SK-N-SH (cell line): ENCODE measurements at regions not wholly inside any gene's neighbourhood (a gene's known extent, or its start where the extent isn't known, plus 50 kb on each side); places are given as distances from the start of the nearest gene placed in this dataset.

Experiments used
- CTCF ChIA-PET: fragments of 300-600, 350-600 bp; formaldehyde crosslinking; extraction: SDS; loops from one replicate; lab custom pipeline; 2021; lab: Yijun Ruan, JAX
- POLR2A ChIA-PET: fragments of 350-600 bp; sonication (Branson Sonifier 250); formaldehyde crosslinking; extraction: SDS; loops from one replicate; lab custom pipeline; 2020; ENCODE audit warnings: antibody characterized with exemption, inconsistent platforms; lab: Yijun Ruan, JAX
- DNase-seq: peaks from one replicate; pipeline ENCODE4 v3.0.0; 2012
- H2AFZ ChIP-seq: fragments of 200-600 bp; sonication (generic); 2 replicates; pipeline ENCODE4 v1.8.1; 2016; ENCODE audit warnings: antibody characterized with exemption, mild to moderate bottlenecking, low read depth
- H3F3A ChIP-seq: fragments of 200-600 bp; sonication (generic); replicated peaks from 2 replicates; pipeline ENCODE3; 2016; ENCODE audit warnings: antibody characterized with exemption, mild to moderate bottlenecking; ENCODE audit not compliant: insufficient read depth
- H3K27ac ChIP-seq, 2 experiments: fragments of 200-500 bp in 1 of 2; fragments of 200-600 bp in 1 of 2; sonication (Bioruptor generic) in 1 of 2; sonication (generic), shearing (Covaris generic) in 1 of 2; 2 replicates each; pipeline versions ENCODE4 v1.5.1 to v1.6.1; 2014 to 2016; ENCODE audit warnings: low read depth in 2 of 2, inconsistent platforms in 1 of 2, low read length in 1 of 2, mild to moderate bottlenecking in 1 of 2, mixed read lengths in 1 of 2
- H3K27me3 ChIP-seq: fragments of 200-600 bp; sonication (generic), shearing (Covaris generic); 2 replicates; pipeline ENCODE4 v1.6.1; 2016; ENCODE audit warnings: mixed run types; ENCODE audit not compliant: insufficient read depth
- H3K36me3 ChIP-seq, 2 experiments: fragments of 200-500 bp in 1 of 2; fragments of 200-600 bp in 1 of 2; sonication (Bioruptor generic) in 1 of 2; sonication (generic) in 1 of 2; replicated peaks in 1 of 2; 2 replicates each; pipeline versions ENCODE3 to v1.5.1; 2014 to 2016; ENCODE audit warnings: low read length in 1 of 2, mild to moderate bottlenecking in 1 of 2; ENCODE audit not compliant: insufficient read depth in 2 of 2, control insufficient read depth in 1 of 2
- H3K4me1 ChIP-seq, 2 experiments: fragments of 200-500 bp in 1 of 2; fragments of 200-600 bp in 1 of 2; sonication (Bioruptor generic) in 1 of 2; sonication (generic), shearing (Covaris generic) in 1 of 2; 2 replicates each; pipeline versions ENCODE4 v1.5.1 to v1.6.1; 2014 to 2016; ENCODE audit warnings: low read depth in 1 of 2, low read length in 1 of 2, mixed run types in 1 of 2; ENCODE audit not compliant: insufficient read depth in 2 of 2, control insufficient read depth in 1 of 2
- H3K4me2 ChIP-seq: fragments of 200-600 bp; sonication (generic), shearing (Covaris generic); 2 replicates; pipeline ENCODE4 v1.6.1; 2017; ENCODE audit warnings: mixed run types
- H3K4me3 ChIP-seq, 2 experiments: fragments of 200-500 bp in 1 of 2; fragments of 200-600 bp in 1 of 2; sonication (Bioruptor generic) in 1 of 2; sonication (generic), shearing (Covaris generic) in 1 of 2; 2 replicates each; pipeline versions ENCODE4 v1.5.1 to v1.8.1; 2014 to 2016; ENCODE audit warnings: low read depth in 2 of 2, inconsistent platforms in 1 of 2, low read length in 1 of 2, mild to moderate bottlenecking in 1 of 2, mixed read lengths in 1 of 2, moderate library complexity in 1 of 2
- H3K79me2 ChIP-seq: fragments of 200-600 bp; sonication (generic); 2 replicates; pipeline ENCODE4 v1.8.1; 2017; ENCODE audit warnings: mild to moderate bottlenecking; ENCODE audit not compliant: insufficient read depth
- H3K9ac ChIP-seq: fragments of 200-600 bp; sonication (generic); 2 replicates; pipeline ENCODE4 v1.6.1; 2017; ENCODE audit warnings: mixed run types
- H3K9me2 ChIP-seq: fragments of 200-600 bp; sonication (generic); 2 replicates; pipeline ENCODE4 v1.6.1; 2017; ENCODE audit warnings: mixed run types
- H3K9me3 ChIP-seq: fragments of 200-600 bp; sonication (generic); 2 replicates; pipeline ENCODE4 v1.6.1; 2017; ENCODE audit warnings: mixed run types, mild to moderate bottlenecking, moderate library complexity
- H4K20me1 ChIP-seq: fragments of 200-600 bp; sonication (generic); 2 replicates; pipeline ENCODE4 v1.6.1; 2017; ENCODE audit warnings: mild to moderate bottlenecking, mixed run types; ENCODE audit not compliant: insufficient read depth
- ELF1 ChIP-seq: IDR thresholded peaks from 2 replicates; pipeline ENCODE4 v1.4.0; 2012
- EZH2phosphoT487 ChIP-seq: fragments of 200-600 bp; sonication (generic); IDR thresholded peaks from 2 replicates; pipeline ENCODE4 v1.6.1; 2017; ENCODE audit warnings: low read depth, mixed run types, mild to moderate bottlenecking, antibody characterized with exemption, moderate library complexity, borderline replicate concordance
- FOSL2 ChIP-seq: IDR thresholded peaks from 2 replicates; pipeline ENCODE4 v1.4.0; 2012; ENCODE audit warnings: low read depth, mild to moderate bottlenecking, moderate library complexity, borderline replicate concordance
- GABPA ChIP-seq: IDR thresholded peaks from 2 replicates; pipeline ENCODE4 v1.4.0; 2012; ENCODE audit warnings: low read depth, mild to moderate bottlenecking
- GATA2 ChIP-seq: sonication (generic); formaldehyde crosslinking; IDR thresholded peaks from 2 replicates; pipeline ENCODE4 v1.5.0; 2020; ENCODE audit warnings: mild to moderate bottlenecking, missing genetic modification reagents
- JUND ChIP-seq: IDR thresholded peaks from 2 replicates; pipeline ENCODE4 v1.4.0; 2012
- MEF2A ChIP-seq: IDR thresholded peaks from 2 replicates; pipeline ENCODE4 v1.4.0; 2012; ENCODE audit warnings: low read depth, borderline replicate concordance
- NFIC ChIP-seq: IDR thresholded peaks from 2 replicates; pipeline ENCODE4 v1.4.0; 2012; ENCODE audit warnings: borderline replicate concordance
- NRF1 ChIP-seq: IDR thresholded peaks from 2 replicates; pipeline ENCODE4 v1.6.1; 2012; ENCODE audit warnings: low read depth, mild to moderate bottlenecking, low read length
- RAD21 ChIP-seq: IDR thresholded peaks from 2 replicates; pipeline ENCODE4 v1.6.1; 2012; ENCODE audit warnings: mild to moderate bottlenecking, low read length
- RCOR1 ChIP-seq: fragments of 150-350 bp; IDR thresholded peaks from 2 replicates; pipeline ENCODE4 v1.6.1; 2017; ENCODE audit warnings: antibody characterized with exemption, low read length
- REST ChIP-seq: IDR thresholded peaks from 2 replicates; pipeline ENCODE4 v1.6.1; 2012; ENCODE audit warnings: mild to moderate bottlenecking, low read depth, low read length, moderate library complexity
- RFX5 ChIP-seq: IDR thresholded peaks from 2 replicates; pipeline ENCODE4 v1.6.1; 2012; ENCODE audit warnings: mild to moderate bottlenecking, improper control_type of control experiment, low read length
- RXRA ChIP-seq: IDR thresholded peaks from 2 replicates; pipeline ENCODE4 v1.4.0; 2012; ENCODE audit warnings: low read depth, mild to moderate bottlenecking, borderline replicate concordance
- SMC3 ChIP-seq: IDR thresholded peaks from 2 replicates; pipeline ENCODE4 v1.6.1; 2012; ENCODE audit warnings: low read depth, low read length, improper control_type of control experiment
- TAF1 ChIP-seq: IDR thresholded peaks from 2 replicates; pipeline ENCODE4 v1.6.1; 2012; ENCODE audit warnings: low read depth, mild to moderate bottlenecking, low read length, moderate library complexity, borderline replicate concordance
- USF2 ChIP-seq: fragments of 150-350 bp; IDR thresholded peaks from 2 replicates; pipeline ENCODE4 v1.6.1; 2017; ENCODE audit warnings: antibody characterized with exemption, low read length, low read depth, borderline replicate concordance
- YY1 ChIP-seq: IDR thresholded peaks from 2 replicates; pipeline ENCODE4 v1.4.0; 2012; ENCODE audit warnings: low read depth, mild to moderate bottlenecking
- WGBS: methylation state at CpG from one replicate; pipeline ENCODE4 v1.1.6; 2017; ENCODE audit warnings: low lambda C conversion rate; 5-methylcytosine and 5-hydroxymethylcytosine counted together
- TF ChIP-seq, protein P1 (sequence below): IDR thresholded peaks from 2 replicates; pipeline ENCODE4 v1.4.0; 2012; ENCODE audit warnings: low read depth, borderline replicate concordance
- TF ChIP-seq, protein P2 (sequence below): IDR thresholded peaks from 2 replicates; pipeline ENCODE4 v1.4.0; 2012; ENCODE audit warnings: low read depth
- TF ChIP-seq, protein P3 (sequence below): fragments of 200-600 bp; sonication (generic); IDR thresholded peaks from 2 replicates; pipeline ENCODE4 v1.6.1; 2017; ENCODE audit warnings: antibody characterized with exemption, mild to moderate bottlenecking, moderate library complexity

DNA sequence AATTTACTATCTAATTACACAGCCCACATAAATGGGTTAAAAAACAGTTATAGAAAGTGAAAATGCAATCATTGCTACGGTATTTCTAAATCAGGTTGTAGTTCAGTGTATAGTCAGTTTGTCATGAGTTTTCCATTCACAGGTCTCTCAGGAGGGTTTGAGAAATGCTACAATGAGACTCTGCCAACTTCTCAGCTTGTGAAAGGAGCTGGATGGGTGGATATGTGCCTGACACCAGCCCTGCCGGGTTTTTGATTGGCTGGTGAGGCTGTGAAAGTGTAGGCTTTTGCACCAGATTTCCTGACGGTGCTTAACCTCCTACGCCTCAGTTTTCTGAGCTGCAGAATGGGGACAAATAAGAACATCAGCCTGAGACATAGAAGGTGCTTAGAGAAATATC, 102.6 kb upstream of the SMIM21 start (continued):
- TF ChIP-seq, protein P1, sequence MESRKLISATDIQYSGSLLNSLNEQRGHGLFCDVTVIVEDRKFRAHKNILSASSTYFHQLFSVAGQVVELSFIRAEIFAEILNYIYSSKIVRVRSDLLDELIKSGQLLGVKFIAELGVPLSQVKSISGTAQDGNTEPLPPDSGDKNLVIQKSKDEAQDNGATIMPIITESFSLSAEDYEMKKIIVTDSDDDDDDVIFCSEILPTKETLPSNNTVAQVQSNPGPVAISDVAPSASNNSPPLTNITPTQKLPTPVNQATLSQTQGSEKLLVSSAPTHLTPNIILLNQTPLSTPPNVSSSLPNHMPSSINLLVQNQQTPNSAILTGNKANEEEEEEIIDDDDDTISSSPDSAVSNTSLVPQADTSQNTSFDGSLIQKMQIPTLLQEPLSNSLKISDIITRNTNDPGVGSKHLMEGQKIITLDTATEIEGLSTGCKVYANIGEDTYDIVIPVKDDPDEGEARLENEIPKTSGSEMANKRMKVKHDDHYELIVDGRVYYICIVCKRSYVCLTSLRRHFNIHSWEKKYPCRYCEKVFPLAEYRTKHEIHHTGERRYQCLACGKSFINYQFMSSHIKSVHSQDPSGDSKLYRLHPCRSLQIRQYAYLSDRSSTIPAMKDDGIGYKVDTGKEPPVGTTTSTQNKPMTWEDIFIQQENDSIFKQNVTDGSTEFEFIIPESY = no peak
- TF ChIP-seq EZH2phosphoT487 (no peak), SMC3 (no peak), REST (no peak), RFX5 (no peak), NFIC (no peak)

- Histone ChIP-seq H3F3A (no peaks in the 10 kb centered on the region), H2AFZ (no peak overlapping the region), H3K9me3 (no peaks in the 10 kb centered on the region), H3K27me3 (no peaks in the 10 kb centered on the region), H3K36me3 (no peaks in the 10 kb centered on the region), H3K27ac (no peak overlapping the region), H3K4me2 (no peak overlapping the region), H3K4me3 (no peak overlapping the region), H3K9ac (no peak overlapping the region), H3K4me1 (no peaks in the 10 kb centered on the region; a peak in 1 of 4 replicates), H3K9me2 (no peaks in the 10 kb centered on the region), H4K20me1 (no peaks in the 10 kb centered on the region), H3K79me2 (no peaks in the 10 kb centered on the region)
- CTCF ChIA-PET = interaction anchor here (0.7 kb wide), 1 partner anchor 9 kb away, joined by 3 read pairs; no protein-coding TSS in a partner anchor
- no peak for DNase-seq
- WGBS = 63% methylated on average over 8 of the region's 8 CpGs
- POLR2A ChIA-PET = no interaction called here
- TF ChIP-seq GABPA (no peak), NRF1 (no peak), USF2 (no peak), MEF2A (no peak), GATA2 (CRISPR knock-in tag) (no peak), JUND (no peak), SMC3 (no peak), RCOR1 (no peak), REST (no peak), RAD21 (no peak), RXRA (no peak), ELF1 (no peak), YY1 (no peak), FOSL2 (no peak), TAF1 (no peak)
- TF ChIP-seq, protein P2, sequence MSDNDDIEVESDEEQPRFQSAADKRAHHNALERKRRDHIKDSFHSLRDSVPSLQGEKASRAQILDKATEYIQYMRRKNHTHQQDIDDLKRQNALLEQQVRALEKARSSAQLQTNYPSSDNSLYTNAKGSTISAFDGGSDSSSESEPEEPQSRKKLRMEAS = no peak
- TF ChIP-seq, protein P3, sequence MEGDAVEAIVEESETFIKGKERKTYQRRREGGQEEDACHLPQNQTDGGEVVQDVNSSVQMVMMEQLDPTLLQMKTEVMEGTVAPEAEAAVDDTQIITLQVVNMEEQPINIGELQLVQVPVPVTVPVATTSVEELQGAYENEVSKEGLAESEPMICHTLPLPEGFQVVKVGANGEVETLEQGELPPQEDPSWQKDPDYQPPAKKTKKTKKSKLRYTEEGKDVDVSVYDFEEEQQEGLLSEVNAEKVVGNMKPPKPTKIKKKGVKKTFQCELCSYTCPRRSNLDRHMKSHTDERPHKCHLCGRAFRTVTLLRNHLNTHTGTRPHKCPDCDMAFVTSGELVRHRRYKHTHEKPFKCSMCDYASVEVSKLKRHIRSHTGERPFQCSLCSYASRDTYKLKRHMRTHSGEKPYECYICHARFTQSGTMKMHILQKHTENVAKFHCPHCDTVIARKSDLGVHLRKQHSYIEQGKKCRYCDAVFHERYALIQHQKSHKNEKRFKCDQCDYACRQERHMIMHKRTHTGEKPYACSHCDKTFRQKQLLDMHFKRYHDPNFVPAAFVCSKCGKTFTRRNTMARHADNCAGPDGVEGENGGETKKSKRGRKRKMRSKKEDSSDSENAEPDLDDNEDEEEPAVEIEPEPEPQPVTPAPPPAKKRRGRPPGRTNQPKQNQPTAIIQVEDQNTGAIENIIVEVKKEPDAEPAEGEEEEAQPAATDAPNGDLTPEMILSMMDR = no peak
Measured at GRCh38 chr18:75529394-75529793, 101.9 kb upstream of the SMIM21 start.
